ENCODE measurements at regions not wholly inside any gene's neighbourhood (a gene's known extent, or its start where the extent isn't known, plus 50 kb on each side); places are given as distances from the start of the nearest gene placed in this dataset.

GRCh38 chr10:27607591-27607990 lies 103.5 kb downstream of the RAB18 start (continued):
- TF ChIP-seq, protein P1, sequence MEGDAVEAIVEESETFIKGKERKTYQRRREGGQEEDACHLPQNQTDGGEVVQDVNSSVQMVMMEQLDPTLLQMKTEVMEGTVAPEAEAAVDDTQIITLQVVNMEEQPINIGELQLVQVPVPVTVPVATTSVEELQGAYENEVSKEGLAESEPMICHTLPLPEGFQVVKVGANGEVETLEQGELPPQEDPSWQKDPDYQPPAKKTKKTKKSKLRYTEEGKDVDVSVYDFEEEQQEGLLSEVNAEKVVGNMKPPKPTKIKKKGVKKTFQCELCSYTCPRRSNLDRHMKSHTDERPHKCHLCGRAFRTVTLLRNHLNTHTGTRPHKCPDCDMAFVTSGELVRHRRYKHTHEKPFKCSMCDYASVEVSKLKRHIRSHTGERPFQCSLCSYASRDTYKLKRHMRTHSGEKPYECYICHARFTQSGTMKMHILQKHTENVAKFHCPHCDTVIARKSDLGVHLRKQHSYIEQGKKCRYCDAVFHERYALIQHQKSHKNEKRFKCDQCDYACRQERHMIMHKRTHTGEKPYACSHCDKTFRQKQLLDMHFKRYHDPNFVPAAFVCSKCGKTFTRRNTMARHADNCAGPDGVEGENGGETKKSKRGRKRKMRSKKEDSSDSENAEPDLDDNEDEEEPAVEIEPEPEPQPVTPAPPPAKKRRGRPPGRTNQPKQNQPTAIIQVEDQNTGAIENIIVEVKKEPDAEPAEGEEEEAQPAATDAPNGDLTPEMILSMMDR (conservative IDR thresholded peaks at IDR 0.05; ENCODE audit: low read depth in 2 of 2) = no peak
- TF ChIP-seq POLR2AphosphoS5 (IDR thresholded peaks at IDR 0.05; ENCODE audit: low read depth) (no peak), REST (IDR thresholded peaks at IDR 0.05; ENCODE audit: unreplicated experiment) (no peak), ZNF331 (CRISPR knock-in tag; IDR thresholded peaks at IDR 0.05; ENCODE audit: low read depth) (no peak), EZH2phosphoT487 (IDR thresholded peaks at IDR 0.05; ENCODE audit: unreplicated experiment) (no peak), CREB1 (CRISPR knock-in tag; IDR thresholded peaks at IDR 0.05; ENCODE audit: low read depth) (no peak), EZH2 (IDR thresholded peaks at IDR 0.05; ENCODE audit: low read depth, unreplicated experiment) (no peak), JUNB (IDR thresholded peaks at IDR 0.05; ENCODE audit: unreplicated experiment) (no peak), ETS1 (IDR thresholded peaks at IDR 0.05) (no peak)

DNA sequence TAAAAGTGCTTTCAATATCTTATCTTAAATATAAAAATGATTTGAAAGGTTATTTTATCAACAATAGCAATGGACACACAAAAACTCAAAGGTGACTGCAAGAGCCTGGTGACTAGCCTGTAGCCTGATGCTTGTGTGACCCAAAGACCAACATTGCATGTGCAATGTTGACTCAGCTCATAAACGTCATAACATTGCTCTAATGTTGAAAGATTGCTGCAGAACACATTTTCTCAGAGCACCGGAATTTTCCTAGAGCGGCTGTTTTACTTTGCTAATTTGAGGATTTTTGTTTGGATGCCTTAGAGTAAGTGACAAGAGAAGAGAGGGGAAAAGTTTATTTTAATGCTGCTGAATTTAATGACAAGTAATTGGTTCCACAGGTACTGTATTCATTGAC lies 107.1 kb downstream of the RAB18 start:
- Histone ChIP-seq H4K20me1 (replicated peaks; ENCODE audit: insufficient read depth) (no peaks in the 10 kb centered on the region), H3K4me1 (ENCODE audit: insufficient read depth) (peaks cover 19% of the 10 kb centered on the region), H3K4me3 (no peak overlapping the region), H3K9me2 (ENCODE audit: insufficient read depth) (peaks cover 6% of the 10 kb centered on the region; the same call in 1 of the 2 replicates), H3K27ac (ENCODE audit: low read depth) (no peak overlapping the region), H3K27me3 (ENCODE audit: insufficient read depth) (no peaks in the 10 kb centered on the region), H3K4me2 (no peak overlapping the region), H3K79me2 (replicated peaks; ENCODE audit: insufficient read depth) (no peaks in the 10 kb centered on the region), H3F3A (replicated peaks; ENCODE audit: low read depth) (no peaks in the 10 kb centered on the region), H2AFZ (no peak overlapping the region), H3K36me3 (ENCODE audit: insufficient read depth) (no peaks in the 10 kb centered on the region)
- ATAC-seq = no peak
- Mint-ChIP-seq H3K27me3 (ENCODE audit: insufficient read depth, low read depth, poor library complexity) (no peaks in the 10 kb centered on the region), H3K36me3 (ENCODE audit: low read depth) (no peaks in the 10 kb centered on the region), H3K27ac (no peak overlapping the region), H3K4me1 (peaks cover 16% of the 10 kb centered on the region), H3K4me3 (no peak overlapping the region), H3K9me3 (no peaks in the 10 kb centered on the region)
- DNase-seq (ENCODE audit: low spot score) = no peak
- TF ChIP-seq EZH2phosphoT487 (IDR thresholded peaks at IDR 0.05; ENCODE audit: unreplicated experiment) (no peak), CREB1 (CRISPR knock-in tag; IDR thresholded peaks at IDR 0.05; ENCODE audit: low read depth) (no peak), ZNF331 (CRISPR knock-in tag; IDR thresholded peaks at IDR 0.05; ENCODE audit: low read depth) (no peak), ETS1 (IDR thresholded peaks at IDR 0.05) (no peak), POLR2AphosphoS5 (IDR thresholded peaks at IDR 0.05; ENCODE audit: low read depth) (no peak), NANOG (IDR thresholded peaks at IDR 0.05; ENCODE audit: borderline replicate concordance) (no peak)
- TF ChIP-seq, protein P2, sequence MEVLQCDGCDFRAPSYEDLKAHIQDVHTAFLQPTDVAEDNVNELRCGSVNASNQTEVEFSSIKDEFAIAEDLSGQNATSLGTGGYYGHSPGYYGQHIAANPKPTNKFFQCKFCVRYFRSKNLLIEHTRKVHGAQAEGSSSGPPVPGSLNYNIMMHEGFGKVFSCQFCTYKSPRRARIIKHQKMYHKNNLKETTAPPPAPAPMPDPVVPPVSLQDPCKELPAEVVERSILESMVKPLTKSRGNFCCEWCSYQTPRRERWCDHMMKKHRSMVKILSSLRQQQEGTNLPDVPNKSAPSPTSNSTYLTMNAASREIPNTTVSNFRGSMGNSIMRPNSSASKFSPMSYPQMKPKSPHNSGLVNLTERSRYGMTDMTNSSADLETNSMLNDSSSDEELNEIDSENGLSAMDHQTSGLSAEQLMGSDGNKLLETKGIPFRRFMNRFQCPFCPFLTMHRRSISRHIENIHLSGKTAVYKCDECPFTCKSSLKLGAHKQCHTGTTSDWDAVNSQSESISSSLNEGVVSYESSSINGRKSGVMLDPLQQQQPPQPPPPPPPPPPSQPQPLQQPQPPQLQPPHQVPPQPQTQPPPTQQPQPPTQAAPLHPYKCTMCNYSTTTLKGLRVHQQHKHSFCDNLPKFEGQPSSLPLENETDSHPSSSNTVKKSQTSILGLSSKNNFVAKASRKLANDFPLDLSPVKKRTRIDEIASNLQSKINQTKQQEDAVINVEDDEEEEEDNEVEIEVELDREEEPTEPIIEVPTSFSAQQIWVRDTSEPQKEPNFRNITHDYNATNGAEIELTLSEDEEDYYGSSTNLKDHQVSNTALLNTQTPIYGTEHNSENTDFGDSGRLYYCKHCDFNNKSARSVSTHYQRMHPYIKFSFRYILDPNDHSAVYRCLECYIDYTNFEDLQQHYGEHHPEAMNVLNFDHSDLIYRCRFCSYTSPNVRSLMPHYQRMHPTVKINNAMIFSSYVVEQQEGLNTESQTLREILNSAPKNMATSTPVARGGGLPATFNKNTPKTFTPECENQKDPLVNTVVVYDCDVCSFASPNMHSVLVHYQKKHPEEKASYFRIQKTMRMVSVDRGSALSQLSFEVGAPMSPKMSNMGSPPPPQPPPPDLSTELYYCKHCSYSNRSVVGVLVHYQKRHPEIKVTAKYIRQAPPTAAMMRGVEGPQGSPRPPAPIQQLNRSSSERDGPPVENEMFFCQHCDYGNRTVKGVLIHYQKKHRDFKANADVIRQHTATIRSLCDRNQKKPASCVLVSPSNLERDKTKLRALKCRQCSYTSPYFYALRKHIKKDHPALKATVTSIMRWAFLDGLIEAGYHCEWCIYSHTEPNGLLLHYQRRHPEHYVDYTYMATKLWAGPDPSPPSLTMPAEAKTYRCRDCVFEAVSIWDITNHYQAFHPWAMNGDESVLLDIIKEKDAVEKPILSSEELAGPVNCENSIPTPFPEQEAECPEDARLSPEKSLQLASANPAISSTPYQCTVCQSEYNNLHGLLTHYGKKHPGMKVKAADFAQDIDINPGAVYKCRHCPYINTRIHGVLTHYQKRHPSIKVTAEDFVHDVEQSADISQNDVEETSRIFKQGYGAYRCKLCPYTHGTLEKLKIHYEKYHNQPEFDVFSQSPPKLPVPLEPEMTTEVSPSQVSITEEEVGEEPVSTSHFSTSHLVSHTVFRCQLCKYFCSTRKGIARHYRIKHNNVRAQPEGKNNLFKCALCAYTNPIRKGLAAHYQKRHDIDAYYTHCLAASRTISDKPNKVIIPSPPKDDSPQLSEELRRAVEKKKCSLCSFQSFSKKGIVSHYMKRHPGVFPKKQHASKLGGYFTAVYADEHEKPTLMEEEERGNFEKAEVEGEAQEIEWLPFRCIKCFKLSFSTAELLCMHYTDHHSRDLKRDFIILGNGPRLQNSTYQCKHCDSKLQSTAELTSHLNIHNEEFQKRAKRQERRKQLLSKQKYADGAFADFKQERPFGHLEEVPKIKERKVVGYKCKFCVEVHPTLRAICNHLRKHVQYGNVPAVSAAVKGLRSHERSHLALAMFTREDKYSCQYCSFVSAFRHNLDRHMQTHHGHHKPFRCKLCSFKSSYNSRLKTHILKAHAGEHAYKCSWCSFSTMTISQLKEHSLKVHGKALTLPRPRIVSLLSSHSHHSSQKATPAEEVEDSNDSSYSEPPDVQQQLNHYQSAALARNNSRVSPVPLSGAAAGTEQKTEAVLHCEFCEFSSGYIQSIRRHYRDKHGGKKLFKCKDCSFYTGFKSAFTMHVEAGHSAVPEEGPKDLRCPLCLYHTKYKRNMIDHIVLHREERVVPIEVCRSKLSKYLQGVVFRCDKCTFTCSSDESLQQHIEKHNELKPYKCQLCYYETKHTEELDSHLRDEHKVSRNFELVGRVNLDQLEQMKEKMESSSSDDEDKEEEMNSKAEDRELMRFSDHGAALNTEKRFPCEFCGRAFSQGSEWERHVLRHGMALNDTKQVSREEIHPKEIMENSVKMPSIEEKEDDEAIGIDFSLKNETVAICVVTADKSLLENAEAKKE (CRISPR knock-in tag; IDR thresholded peaks at IDR 0.05) = no peak

Measured in GM23338 (cell line).